Erythroblast (primary cell): ENCODE measurements at regions not wholly inside any gene's neighbourhood (a gene's known extent, or its start where the extent isn't known, plus 50 kb on each side); places are given as distances from the start of the nearest gene placed in this dataset.

Source experiments
- GATA1 ChIP-seq: IDR thresholded peaks from 2 replicates; pipeline ENCODE4 v1.6.1; 2011; ENCODE audit warnings: low read depth, mild to moderate bottlenecking, control low read depth, low read length, moderate library complexity
- POLR2A ChIP-seq: IDR thresholded peaks from 2 replicates; pipeline ENCODE4 v1.6.1; 2011; ENCODE audit warnings: mild to moderate bottlenecking, low read length

- no peak for TF ChIP-seq POLR2A
- no peak for TF ChIP-seq GATA1
These were observed 55.8 kb downstream of the TTC32 start for GRCh38 chr2:19846030-19846429.
